ENCODE measurements at regions not wholly inside any gene's neighbourhood (a gene's known extent, or its start where the extent isn't known, plus 50 kb on each side); places are given as distances from the start of the nearest gene placed in this dataset.
"Not testable (repeated sequence)": the region's sequence is repeated elsewhere in the genome, so short reads cannot be mapped to it uniquely, and the experiment has no call there.

DNA sequence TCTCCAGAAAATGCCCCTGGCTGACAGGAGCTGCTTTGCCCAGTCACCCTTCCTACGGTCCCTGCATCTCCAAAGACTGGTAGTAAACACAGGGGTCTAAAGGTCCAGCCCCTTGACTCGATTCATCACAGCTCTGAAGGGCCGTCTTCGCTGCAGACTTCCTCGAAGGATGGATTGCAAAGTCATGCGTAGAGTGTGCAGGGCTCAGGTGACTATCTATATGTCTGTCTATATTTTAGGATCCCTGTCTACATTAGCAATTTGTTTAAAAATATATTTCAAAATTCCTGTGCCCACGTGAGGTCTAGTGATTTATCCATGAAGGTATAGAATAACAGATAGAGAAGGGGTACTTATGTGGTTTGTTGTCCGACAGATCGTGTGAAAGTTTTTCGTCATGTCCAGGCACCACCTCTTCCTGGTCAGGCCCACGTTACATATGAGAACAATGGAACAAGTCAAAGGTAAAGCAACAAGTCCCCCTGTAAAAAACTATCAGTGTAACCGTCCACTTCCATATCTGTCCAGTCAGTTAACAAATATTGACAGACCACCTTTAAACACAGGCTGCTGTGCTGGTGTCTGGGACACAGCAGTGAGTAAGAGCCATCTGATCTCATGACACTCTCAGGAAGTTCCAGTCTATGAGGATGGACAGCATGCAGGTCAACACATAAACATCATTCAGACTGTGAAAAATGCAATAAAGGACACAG lies 127.7 kb upstream of the SULF2 start:
- TF ChIP-seq, protein P1, sequence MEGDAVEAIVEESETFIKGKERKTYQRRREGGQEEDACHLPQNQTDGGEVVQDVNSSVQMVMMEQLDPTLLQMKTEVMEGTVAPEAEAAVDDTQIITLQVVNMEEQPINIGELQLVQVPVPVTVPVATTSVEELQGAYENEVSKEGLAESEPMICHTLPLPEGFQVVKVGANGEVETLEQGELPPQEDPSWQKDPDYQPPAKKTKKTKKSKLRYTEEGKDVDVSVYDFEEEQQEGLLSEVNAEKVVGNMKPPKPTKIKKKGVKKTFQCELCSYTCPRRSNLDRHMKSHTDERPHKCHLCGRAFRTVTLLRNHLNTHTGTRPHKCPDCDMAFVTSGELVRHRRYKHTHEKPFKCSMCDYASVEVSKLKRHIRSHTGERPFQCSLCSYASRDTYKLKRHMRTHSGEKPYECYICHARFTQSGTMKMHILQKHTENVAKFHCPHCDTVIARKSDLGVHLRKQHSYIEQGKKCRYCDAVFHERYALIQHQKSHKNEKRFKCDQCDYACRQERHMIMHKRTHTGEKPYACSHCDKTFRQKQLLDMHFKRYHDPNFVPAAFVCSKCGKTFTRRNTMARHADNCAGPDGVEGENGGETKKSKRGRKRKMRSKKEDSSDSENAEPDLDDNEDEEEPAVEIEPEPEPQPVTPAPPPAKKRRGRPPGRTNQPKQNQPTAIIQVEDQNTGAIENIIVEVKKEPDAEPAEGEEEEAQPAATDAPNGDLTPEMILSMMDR (conservative IDR thresholded peaks at IDR 0.05 in 1 of 2, IDR thresholded peaks at IDR 0.05 in 1 of 2; ENCODE audit: extremely low read depth in 1 of 2, insufficient read depth in 1 of 2, low read depth in 1 of 2, low read length in 2 of 2) = not testable (repeated sequence)
- not testable (repeated sequence) for TF ChIP-seq EZH2 (IDR thresholded peaks at IDR 0.05; ENCODE audit: borderline replicate concordance, low read length)

Measured in mammary epithelial cell (primary cell).